Heart left ventricle (tissue), 13 donors: ENCODE measurements at regions not wholly inside any gene's neighbourhood (a gene's known extent, or its start where the extent isn't known, plus 50 kb on each side); places are given as distances from the start of the nearest gene placed in this dataset.

Experiments
- POLR2A ChIP-seq, 2 donors: fragments of 450-650 bp; IDR thresholded peaks; one replicate each; pipeline ENCODE4 v1.6.1; 2017; ENCODE audit warnings: antibody characterized with exemption in 2 of 2, mild to moderate bottlenecking in 2 of 2, moderate library complexity in 2 of 2
- TF ChIP-seq, protein P1 (sequence below), 12 donors: fragments of 200-600 bp; sonication (generic) in 4 of 12; IDR thresholded peaks; one replicate each; pipeline versions ENCODE4 v1.5.0 to v1.8.0; 2018 to 2022; ENCODE audit warnings: antibody characterized with exemption in 12 of 12, mild to moderate bottlenecking in 5 of 12
- donor health status: ischemic (EF 13 %, LVEDD 7.1; RV severe dilation, severe dysfunction).
- donor health status: DM: no; HTN: yes; CAD: no.
- donor health status: DM: no; HTN: no; CAD: no.
- donor health status: ischemic (EF 25% LVEDD 6.9; RV normal size, moderate dysfunction).
- donor health status: ischemic (EF 25% LVEDD 5.7; RV mildly dilated, moderate dysfunction).
- donor health status: ischemic (EF 35%, LVEDD 5.7; RV mildly dilated, moderate dysfunction).
- donor health status: nonischemic (EF 11% LVEDD 7.7; RV severe dilation, severe dysfunction).
- donor health status: DM: yes; HTN: yes; CAD: no.
- donor health status: PGD.
- donor health status: ischemic (EF 29% LVEDD 5.4; RV normal size, mild dysfunction).
- donor health status: nonischemic (EF 23%, LVEDD 6.1; RV moderate dilation, normal function).

- TF ChIP-seq, protein P1, sequence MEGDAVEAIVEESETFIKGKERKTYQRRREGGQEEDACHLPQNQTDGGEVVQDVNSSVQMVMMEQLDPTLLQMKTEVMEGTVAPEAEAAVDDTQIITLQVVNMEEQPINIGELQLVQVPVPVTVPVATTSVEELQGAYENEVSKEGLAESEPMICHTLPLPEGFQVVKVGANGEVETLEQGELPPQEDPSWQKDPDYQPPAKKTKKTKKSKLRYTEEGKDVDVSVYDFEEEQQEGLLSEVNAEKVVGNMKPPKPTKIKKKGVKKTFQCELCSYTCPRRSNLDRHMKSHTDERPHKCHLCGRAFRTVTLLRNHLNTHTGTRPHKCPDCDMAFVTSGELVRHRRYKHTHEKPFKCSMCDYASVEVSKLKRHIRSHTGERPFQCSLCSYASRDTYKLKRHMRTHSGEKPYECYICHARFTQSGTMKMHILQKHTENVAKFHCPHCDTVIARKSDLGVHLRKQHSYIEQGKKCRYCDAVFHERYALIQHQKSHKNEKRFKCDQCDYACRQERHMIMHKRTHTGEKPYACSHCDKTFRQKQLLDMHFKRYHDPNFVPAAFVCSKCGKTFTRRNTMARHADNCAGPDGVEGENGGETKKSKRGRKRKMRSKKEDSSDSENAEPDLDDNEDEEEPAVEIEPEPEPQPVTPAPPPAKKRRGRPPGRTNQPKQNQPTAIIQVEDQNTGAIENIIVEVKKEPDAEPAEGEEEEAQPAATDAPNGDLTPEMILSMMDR (IDR thresholded peaks at IDR 0.05), result no peak
- no peak for TF ChIP-seq POLR2A (IDR thresholded peaks at IDR 0.05)
These were observed 799.7 kb downstream of the RPS29 start for GRCh38 chr14:48786498-48786897.
